ENCODE measurements at regions not wholly inside any gene's neighbourhood (a gene's known extent, or its start where the extent isn't known, plus 50 kb on each side); places are given as distances from the start of the nearest gene placed in this dataset.

GRCh38 chrX:4809571-4809970, 1096.1 kb upstream of the PRKX start:
- TF ChIP-seq CTCF (IDR thresholded peaks at IDR 0.05) (no peak), POLR2A (IDR thresholded peaks at IDR 0.05) (no peak), POLR2AphosphoS5 (IDR thresholded peaks at IDR 0.05) (no peak)
